H9 (cell line): ENCODE measurements at regions not wholly inside any gene's neighbourhood (a gene's known extent, or its start where the extent isn't known, plus 50 kb on each side); places are given as distances from the start of the nearest gene placed in this dataset.

Source experiments
- DNase-seq: peaks from one replicate; pipeline ENCODE4 v3.0.0-alpha.2; 2017
- H2AFZ ChIP-seq: one replicate; pipeline ENCODE4 v1.6.1; 2013; ENCODE audit warnings: mild to moderate bottlenecking, low read length, control low read depth, moderate library complexity
- H2AK5ac ChIP-seq: 2 replicates; pipeline ENCODE4 v1.6.1; 2013; ENCODE audit warnings: low read length, control low read depth, mixed read lengths; ENCODE audit not compliant: insufficient read length
- H2BK120ac ChIP-seq: one replicate; pipeline ENCODE4 v1.6.1; 2013; ENCODE audit warnings: low read depth, mild to moderate bottlenecking, low read length, control low read depth, inconsistent platforms; ENCODE audit not compliant: poor library complexity, severe bottlenecking
- H2BK12ac ChIP-seq: 2 replicates; pipeline ENCODE4 v1.6.1; 2013; ENCODE audit warnings: low read length, control low read depth, mixed read lengths, low read depth; ENCODE audit not compliant: insufficient read length
- H2BK15ac ChIP-seq: 2 replicates; pipeline ENCODE4 v1.6.1; 2013; ENCODE audit warnings: low read depth, low read length, control low read depth
- H2BK20ac ChIP-seq: one replicate; pipeline ENCODE4 v1.6.1; 2013; ENCODE audit warnings: low read depth, mild to moderate bottlenecking, low read length, control low read depth, inconsistent platforms; ENCODE audit not compliant: poor library complexity, severe bottlenecking
- H2BK5ac ChIP-seq: 2 replicates; pipeline ENCODE4 v1.6.1; 2013; ENCODE audit warnings: low read length, control low read depth, mixed read lengths; ENCODE audit not compliant: insufficient read length
- H3K14ac ChIP-seq: 2 replicates; pipeline ENCODE4 v1.6.1; 2013; ENCODE audit warnings: low read length, control low read depth; ENCODE audit not compliant: insufficient read depth
- H3K18ac ChIP-seq: 2 replicates; pipeline ENCODE4 v1.6.1; 2013; ENCODE audit warnings: low read depth, mild to moderate bottlenecking, mixed read lengths, low read length, control low read depth; ENCODE audit not compliant: insufficient read length
- H3K23ac ChIP-seq: 2 replicates; pipeline ENCODE4 v1.6.1; 2013; ENCODE audit warnings: low read length, control low read depth, mixed read lengths, low read depth; ENCODE audit not compliant: insufficient read length
- H3K23me2 ChIP-seq: 2 replicates; pipeline ENCODE4 v1.6.1; 2013; ENCODE audit warnings: low read depth, mild to moderate bottlenecking, mixed read lengths, low read length, control low read depth; ENCODE audit not compliant: insufficient read length, poor library complexity, severe bottlenecking
- H3K27ac ChIP-seq: 2 replicates; pipeline ENCODE4 v1.5.1; 2013; ENCODE audit warnings: low read length, control low read depth, mixed read lengths, low read depth; ENCODE audit not compliant: insufficient read length
- H3K27me3 ChIP-seq: 2 replicates; pipeline ENCODE4 v1.6.1; 2013; ENCODE audit warnings: low read length, control low read depth, inconsistent platforms; ENCODE audit not compliant: insufficient read depth
- H3K4ac ChIP-seq: 2 replicates; pipeline ENCODE4 v1.6.1; 2013; ENCODE audit warnings: low read depth, mild to moderate bottlenecking, control low read depth, inconsistent platforms, low read length, moderate library complexity
- H3K4me1 ChIP-seq: 2 replicates; pipeline ENCODE4 v1.6.1; 2013; ENCODE audit warnings: low read length, control low read depth, inconsistent platforms; ENCODE audit not compliant: insufficient read depth
- H3K4me2 ChIP-seq: 2 replicates; pipeline ENCODE4 v1.6.1; 2013; ENCODE audit warnings: low read length, control low read depth, mixed read lengths; ENCODE audit not compliant: insufficient read length, insufficient read depth
- H3K56ac ChIP-seq: 2 replicates; pipeline ENCODE4 v1.6.1; 2013; ENCODE audit warnings: low read depth, mild to moderate bottlenecking, mixed read lengths, low read length, control low read depth; ENCODE audit not compliant: insufficient read length
- H3K79me1 ChIP-seq: 2 replicates; pipeline ENCODE4 v1.6.1; 2013; ENCODE audit warnings: low read depth, mild to moderate bottlenecking, moderate library complexity, low read length, control low read depth, inconsistent platforms; ENCODE audit not compliant: insufficient read depth, poor library complexity, severe bottlenecking
- H3K79me2 ChIP-seq: 2 replicates; pipeline ENCODE4 v1.6.1; 2013; ENCODE audit warnings: low read length, control low read depth, inconsistent platforms; ENCODE audit not compliant: insufficient read depth
- H3K9ac ChIP-seq: 2 replicates; pipeline ENCODE4 v1.6.1; 2013; ENCODE audit warnings: low read length, control low read depth, mixed read lengths; ENCODE audit not compliant: insufficient read length; ENCODE audit errors: extremely low read depth
- H3K9me3 ChIP-seq: one replicate; pipeline ENCODE4 v1.6.1; 2013; ENCODE audit warnings: low read depth, low read length, inconsistent platforms; ENCODE audit not compliant: control insufficient read depth
- H3T11ph ChIP-seq: one replicate; pipeline ENCODE4 v1.6.1; 2013; ENCODE audit warnings: mild to moderate bottlenecking, low read length, control low read depth, inconsistent platforms
- H4K20me1 ChIP-seq: one replicate; pipeline ENCODE4 v1.6.1; 2013; ENCODE audit not compliant: control insufficient read depth, insufficient read length, insufficient read depth
- H4K5ac ChIP-seq: 2 replicates; pipeline ENCODE4 v1.6.1; 2013; ENCODE audit warnings: low read depth, mild to moderate bottlenecking, mixed read lengths, low read length, control low read depth; ENCODE audit not compliant: insufficient read length
- H4K8ac ChIP-seq: replicated peaks from 2 replicates; pipeline ENCODE4 v1.6.1; 2013; ENCODE audit warnings: low read length, control low read depth, mixed read lengths, low read depth; ENCODE audit not compliant: insufficient read length
- H4K91ac ChIP-seq: 2 replicates; pipeline ENCODE4 v1.6.1; 2013; ENCODE audit warnings: low read depth, mild to moderate bottlenecking, moderate library complexity, mixed read lengths, low read length, control low read depth; ENCODE audit not compliant: insufficient read length
- H3K27ac Mint-ChIP-seq, 3 experiments: 2 replicates in 2 of 3; 3 replicates in 1 of 3; pipeline ENCODE4 v1.8.0; 2020 to 2021; ENCODE audit warnings: mixed read lengths in 3 of 3, mild to moderate bottlenecking in 1 of 3, moderate library complexity in 1 of 3
- H3K27me3 Mint-ChIP-seq: 2 replicates; pipeline ENCODE4 v1.8.0; 2021; ENCODE audit warnings: low read depth, mild to moderate bottlenecking, moderate library complexity, mixed read lengths
- H3K36me3 Mint-ChIP-seq, 3 experiments: 2 replicates in 2 of 3; 3 replicates in 1 of 3; pipeline ENCODE4 v1.8.0; 2020 to 2021; ENCODE audit warnings: low read depth in 3 of 3, mixed read lengths in 3 of 3; ENCODE audit not compliant: insufficient read depth in 1 of 3
- H3K4me1 Mint-ChIP-seq, 2 experiments: 2 replicates each; pipeline ENCODE4 v1.8.0; 2020; ENCODE audit warnings: mixed read lengths in 2 of 2
- H3K4me3 Mint-ChIP-seq, 2 experiments: 2 replicates in 1 of 2; 3 replicates in 1 of 2; pipeline ENCODE4 v1.8.0; 2020 to 2021; ENCODE audit warnings: mild to moderate bottlenecking in 2 of 2, mixed read lengths in 2 of 2, moderate library complexity in 1 of 2
- H3K9me3 Mint-ChIP-seq, 2 experiments: 2 replicates in 1 of 2; 3 replicates in 1 of 2; pipeline ENCODE4 v1.8.0; 2020; ENCODE audit warnings: mild to moderate bottlenecking in 2 of 2, mixed read lengths in 2 of 2, moderate library complexity in 1 of 2
- WGBS: extraction: QIAGEN DNeasy Blood & Tissue Kit; methylation state at CpG from one replicate; pipeline ENCODE4 v1.1.7; 2013; ENCODE audit warnings: missing lambda C conversion rate, low lambda C conversion rate, mixed read lengths; ENCODE audit not compliant: insufficient read length; ENCODE audit errors: extremely low coverage; 5-methylcytosine and 5-hydroxymethylcytosine counted together
- TF ChIP-seq, protein P1 (sequence below): fragments of 200-600 bp; sonication (generic); conservative IDR thresholded peaks from 3 replicates; pipeline ENCODE4 v1.8.0; 2021; ENCODE audit warnings: antibody characterized with exemption, mild to moderate bottlenecking

DNA sequence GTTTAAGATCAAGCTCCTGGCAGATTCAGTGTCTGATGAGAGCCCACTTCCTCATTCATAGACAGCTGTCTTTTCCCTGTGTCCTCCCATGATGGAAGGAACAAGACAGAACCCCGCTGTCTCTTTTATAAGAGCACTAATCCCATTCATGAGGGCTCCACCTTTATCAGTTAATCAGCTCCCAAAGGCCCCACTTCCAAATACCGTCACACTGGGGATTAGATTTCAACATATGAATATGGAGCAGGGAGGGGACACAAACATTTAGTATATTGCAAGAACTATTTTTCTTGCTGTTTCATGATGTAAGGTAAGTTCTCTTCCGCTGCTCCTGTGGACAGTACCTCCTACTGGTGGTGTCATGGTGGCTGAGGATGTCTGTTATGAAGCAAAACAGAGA is 158.3 kb upstream of the IRAK1BP1 start:
- no peak for DNase-seq
- no peak overlapping the region for H3K18ac ChIP-seq
- H3K23me2 ChIP-seq = no peaks in the 10 kb centered on the region
- no peak overlapping the region for H3K4me3 Mint-ChIP-seq
- no peak overlapping the region for H2AFZ ChIP-seq
- no peak overlapping the region for H3K27ac Mint-ChIP-seq
- no CpG with 5 or more reads among the region's 3 CpGs for WGBS
- no peak overlapping the region for H4K8ac ChIP-seq
- H3T11ph ChIP-seq = no peak overlapping the region
- H3K14ac ChIP-seq = no peak overlapping the region
- H3K4me1 ChIP-seq = no peaks in the 10 kb centered on the region
- no peaks in the 10 kb centered on the region for H3K79me2 ChIP-seq
- H3K27ac ChIP-seq = no peak overlapping the region
- H3K23ac ChIP-seq = no peak overlapping the region
- no peak overlapping the region for H3K56ac ChIP-seq
- TF ChIP-seq, protein P1, sequence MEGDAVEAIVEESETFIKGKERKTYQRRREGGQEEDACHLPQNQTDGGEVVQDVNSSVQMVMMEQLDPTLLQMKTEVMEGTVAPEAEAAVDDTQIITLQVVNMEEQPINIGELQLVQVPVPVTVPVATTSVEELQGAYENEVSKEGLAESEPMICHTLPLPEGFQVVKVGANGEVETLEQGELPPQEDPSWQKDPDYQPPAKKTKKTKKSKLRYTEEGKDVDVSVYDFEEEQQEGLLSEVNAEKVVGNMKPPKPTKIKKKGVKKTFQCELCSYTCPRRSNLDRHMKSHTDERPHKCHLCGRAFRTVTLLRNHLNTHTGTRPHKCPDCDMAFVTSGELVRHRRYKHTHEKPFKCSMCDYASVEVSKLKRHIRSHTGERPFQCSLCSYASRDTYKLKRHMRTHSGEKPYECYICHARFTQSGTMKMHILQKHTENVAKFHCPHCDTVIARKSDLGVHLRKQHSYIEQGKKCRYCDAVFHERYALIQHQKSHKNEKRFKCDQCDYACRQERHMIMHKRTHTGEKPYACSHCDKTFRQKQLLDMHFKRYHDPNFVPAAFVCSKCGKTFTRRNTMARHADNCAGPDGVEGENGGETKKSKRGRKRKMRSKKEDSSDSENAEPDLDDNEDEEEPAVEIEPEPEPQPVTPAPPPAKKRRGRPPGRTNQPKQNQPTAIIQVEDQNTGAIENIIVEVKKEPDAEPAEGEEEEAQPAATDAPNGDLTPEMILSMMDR = peak; percentile 28; the same call in 2 of the 3 replicates
- H3K27me3 ChIP-seq = no peaks in the 10 kb centered on the region
- H2BK12ac ChIP-seq = no peak overlapping the region
- no peaks in the 10 kb centered on the region for H3K36me3 Mint-ChIP-seq
- H4K5ac ChIP-seq = no peak overlapping the region
- H4K91ac ChIP-seq = no peak overlapping the region
- H4K20me1 ChIP-seq = no peaks in the 10 kb centered on the region
- no peaks in the 10 kb centered on the region for H3K27me3 Mint-ChIP-seq
- no peak overlapping the region for H2BK5ac ChIP-seq
- H2BK120ac ChIP-seq = no peak overlapping the region
- no peaks in the 10 kb centered on the region for H3K9me3 Mint-ChIP-seq
- H2BK20ac ChIP-seq = no peak overlapping the region
- H3K4ac ChIP-seq = no peak overlapping the region
- H2AK5ac ChIP-seq = no peak overlapping the region
- no peak overlapping the region for H2BK15ac ChIP-seq
- no peak overlapping the region for H3K9ac ChIP-seq
- no peaks in the 10 kb centered on the region for H3K79me1 ChIP-seq
- no peaks in the 10 kb centered on the region for H3K9me3 ChIP-seq
- no peak overlapping the region for H3K4me2 ChIP-seq
- H3K4me1 Mint-ChIP-seq = peaks cover 4 to 5% of the 10 kb centered on the region in 2 experiments
